ENCODE measurements at regions not wholly inside any gene's neighbourhood (a gene's known extent, or its start where the extent isn't known, plus 50 kb on each side); places are given as distances from the start of the nearest gene placed in this dataset.

DNA sequence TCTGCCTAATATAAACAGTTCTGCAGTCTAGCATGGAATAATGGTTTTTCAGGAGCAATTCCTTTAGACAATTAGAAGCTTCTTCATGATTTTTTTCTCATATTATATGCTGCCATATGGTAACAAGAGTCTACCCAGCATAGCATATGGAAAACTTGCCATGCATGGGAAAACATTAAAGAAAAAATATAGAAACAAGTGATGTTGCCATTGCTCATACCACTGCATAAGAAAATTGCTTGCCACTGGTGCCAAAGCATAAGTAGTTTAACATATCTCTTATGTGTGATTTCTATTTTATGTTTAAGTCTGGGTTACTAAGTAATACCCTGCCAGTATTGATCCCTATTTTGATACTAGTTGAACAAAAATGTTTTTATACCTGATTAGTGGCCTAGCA lies 171.2 kb downstream of the CCDC59 start:
- H3K4me3 ChIP-seq (ENCODE audit: low read length) = no peak overlapping the region
- H3K9me2 ChIP-seq (replicated peaks; ENCODE audit: insufficient read depth, low read length) = no peaks in the 10 kb centered on the region
- H3K4me2 ChIP-seq (ENCODE audit: low read depth, low read length) = no peak overlapping the region
- no peaks in the 10 kb centered on the region for H3K36me3 ChIP-seq (replicated peaks; ENCODE audit: insufficient read depth, low read length)
- no peak overlapping the region for H3K27ac ChIP-seq (ENCODE audit: low read length)
- no peak overlapping the region for H2AFZ ChIP-seq (ENCODE audit: low read length)
- no peaks in the 10 kb centered on the region for H3K9me3 ChIP-seq (replicated peaks; ENCODE audit: insufficient read depth, low read length)
- no peaks in the 10 kb centered on the region for H3K79me2 ChIP-seq (ENCODE audit: low read length)
- no peaks in the 10 kb centered on the region for H3K4me1 ChIP-seq (ENCODE audit: low read length)
- TF ChIP-seq EZH2phosphoT487 (IDR thresholded peaks at IDR 0.05; ENCODE audit: low read length) = no peak
- TF ChIP-seq EZH2 (optimal IDR thresholded peaks at IDR 0.05; ENCODE audit: low read depth, low read length) = no peak
- TF ChIP-seq, protein P1, sequence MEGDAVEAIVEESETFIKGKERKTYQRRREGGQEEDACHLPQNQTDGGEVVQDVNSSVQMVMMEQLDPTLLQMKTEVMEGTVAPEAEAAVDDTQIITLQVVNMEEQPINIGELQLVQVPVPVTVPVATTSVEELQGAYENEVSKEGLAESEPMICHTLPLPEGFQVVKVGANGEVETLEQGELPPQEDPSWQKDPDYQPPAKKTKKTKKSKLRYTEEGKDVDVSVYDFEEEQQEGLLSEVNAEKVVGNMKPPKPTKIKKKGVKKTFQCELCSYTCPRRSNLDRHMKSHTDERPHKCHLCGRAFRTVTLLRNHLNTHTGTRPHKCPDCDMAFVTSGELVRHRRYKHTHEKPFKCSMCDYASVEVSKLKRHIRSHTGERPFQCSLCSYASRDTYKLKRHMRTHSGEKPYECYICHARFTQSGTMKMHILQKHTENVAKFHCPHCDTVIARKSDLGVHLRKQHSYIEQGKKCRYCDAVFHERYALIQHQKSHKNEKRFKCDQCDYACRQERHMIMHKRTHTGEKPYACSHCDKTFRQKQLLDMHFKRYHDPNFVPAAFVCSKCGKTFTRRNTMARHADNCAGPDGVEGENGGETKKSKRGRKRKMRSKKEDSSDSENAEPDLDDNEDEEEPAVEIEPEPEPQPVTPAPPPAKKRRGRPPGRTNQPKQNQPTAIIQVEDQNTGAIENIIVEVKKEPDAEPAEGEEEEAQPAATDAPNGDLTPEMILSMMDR (IDR thresholded peaks at IDR 0.05; ENCODE audit: low read length) = no peak
- no peak overlapping the region for H3K9ac ChIP-seq (ENCODE audit: low read length)
- no peaks in the 10 kb centered on the region for H3F3A ChIP-seq (ENCODE audit: insufficient read depth, low read length)
- no peak for DNase-seq
- H3K27me3 ChIP-seq (replicated peaks; ENCODE audit: insufficient read depth, low read length) = no peaks in the 10 kb centered on the region
- H4K20me1 ChIP-seq (ENCODE audit: insufficient read depth, low read length) = no peaks in the 10 kb centered on the region

DNA sequence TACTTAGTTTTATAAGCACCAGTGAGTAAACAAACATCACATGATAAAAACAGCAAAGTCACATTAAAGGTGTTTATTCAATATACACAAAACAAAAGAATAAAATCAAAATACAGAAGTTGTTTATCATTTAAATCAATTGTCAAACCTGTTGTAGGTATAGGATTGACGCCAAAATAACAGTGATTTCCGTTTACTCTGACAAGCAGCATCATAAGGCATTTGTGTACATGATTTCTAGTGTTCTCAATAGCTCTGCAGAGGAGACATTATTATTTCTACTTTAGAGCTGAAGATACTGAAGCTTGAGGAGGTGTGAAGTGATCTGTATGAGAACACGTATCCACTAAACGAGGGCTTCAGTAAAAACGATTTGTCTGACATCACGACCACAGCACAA lies 171.9 kb downstream of the CCDC59 start:
- no peak overlapping the region for H3K4me2 ChIP-seq (ENCODE audit: low read depth, low read length)
- H3K79me2 ChIP-seq (ENCODE audit: low read length) = no peaks in the 10 kb centered on the region
- H3F3A ChIP-seq (ENCODE audit: insufficient read depth, low read length) = no peaks in the 10 kb centered on the region
- no peaks in the 10 kb centered on the region for H3K4me1 ChIP-seq (ENCODE audit: low read length)
- H3K27me3 ChIP-seq (replicated peaks; ENCODE audit: insufficient read depth, low read length) = no peaks in the 10 kb centered on the region
- H3K4me3 ChIP-seq (ENCODE audit: low read length) = no peak overlapping the region
- TF ChIP-seq, protein P1 (IDR thresholded peaks at IDR 0.05; ENCODE audit: low read length) = no peak
- no peak for TF ChIP-seq EZH2 (optimal IDR thresholded peaks at IDR 0.05; ENCODE audit: low read depth, low read length)
- no peak for TF ChIP-seq EZH2phosphoT487 (IDR thresholded peaks at IDR 0.05; ENCODE audit: low read length)
- no peaks in the 10 kb centered on the region for H4K20me1 ChIP-seq (ENCODE audit: insufficient read depth, low read length)
- H3K36me3 ChIP-seq (replicated peaks; ENCODE audit: insufficient read depth, low read length) = no peaks in the 10 kb centered on the region
- no peak overlapping the region for H3K27ac ChIP-seq (ENCODE audit: low read length)
- no peaks in the 10 kb centered on the region for H3K9me2 ChIP-seq (replicated peaks; ENCODE audit: insufficient read depth, low read length)
- H3K9me3 ChIP-seq (replicated peaks; ENCODE audit: insufficient read depth, low read length) = no peaks in the 10 kb centered on the region
- H3K9ac ChIP-seq (ENCODE audit: low read length) = no peak overlapping the region
- no peak for DNase-seq
- H2AFZ ChIP-seq (ENCODE audit: low read length) = no peak overlapping the region

DNA sequence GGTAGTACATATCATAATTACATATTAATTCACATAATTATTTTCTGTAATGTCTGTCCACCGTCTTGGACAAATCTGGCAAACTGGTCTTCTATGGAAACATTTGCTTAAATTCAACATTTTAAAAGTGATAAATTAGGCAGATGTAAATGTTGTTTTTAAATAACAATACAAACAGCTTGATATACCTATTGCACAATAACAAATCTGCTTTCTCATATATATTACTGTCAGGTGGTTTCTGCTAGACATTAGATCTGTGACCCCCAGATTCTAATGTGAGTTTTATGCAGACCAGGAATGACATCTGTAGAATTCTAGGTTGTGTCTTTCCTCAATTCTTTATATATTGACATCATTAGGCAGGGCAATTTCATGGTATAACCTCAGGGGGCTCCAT lies 173.3 kb downstream of the CCDC59 start:
- no peaks in the 10 kb centered on the region for H3K36me3 ChIP-seq (replicated peaks; ENCODE audit: insufficient read depth, low read length)
- H2AFZ ChIP-seq (ENCODE audit: low read length) = no peak overlapping the region
- no peaks in the 10 kb centered on the region for H3K9me2 ChIP-seq (replicated peaks; ENCODE audit: insufficient read depth, low read length)
- no peaks in the 10 kb centered on the region for H3K9me3 ChIP-seq (replicated peaks; ENCODE audit: insufficient read depth, low read length)
- no peaks in the 10 kb centered on the region for H3K4me1 ChIP-seq (ENCODE audit: low read length)
- H3K4me3 ChIP-seq (ENCODE audit: low read length) = no peak overlapping the region
- no peaks in the 10 kb centered on the region for H3F3A ChIP-seq (ENCODE audit: insufficient read depth, low read length)
- DNase-seq = no peak
- no peak overlapping the region for H3K9ac ChIP-seq (ENCODE audit: low read length)
- H3K4me2 ChIP-seq (ENCODE audit: low read depth, low read length) = no peak overlapping the region
- no peaks in the 10 kb centered on the region for H3K27me3 ChIP-seq (replicated peaks; ENCODE audit: insufficient read depth, low read length)
- no peaks in the 10 kb centered on the region for H3K79me2 ChIP-seq (ENCODE audit: low read length)
- no peaks in the 10 kb centered on the region for H4K20me1 ChIP-seq (ENCODE audit: insufficient read depth, low read length)
- no peak overlapping the region for H3K27ac ChIP-seq (ENCODE audit: low read length)
- no peak for TF ChIP-seq EZH2phosphoT487 (IDR thresholded peaks at IDR 0.05; ENCODE audit: low read length)
- TF ChIP-seq EZH2 (optimal IDR thresholded peaks at IDR 0.05; ENCODE audit: low read depth, low read length) = no peak
- TF ChIP-seq, protein P1 (IDR thresholded peaks at IDR 0.05; ENCODE audit: low read length) = no peak

Data from MM.1S (cell line).